Liver (tissue), 3 donors: ENCODE measurements at regions not wholly inside any gene's neighbourhood (a gene's known extent, or its start where the extent isn't known, plus 50 kb on each side); places are given as distances from the start of the nearest gene placed in this dataset.

ENCODE experiments used
- FOXA1 ChIP-seq: IDR thresholded peaks from 2 replicates; pipeline ENCODE4 v1.6.1; 2016; ENCODE audit warnings: antibody characterized with exemption
- GABPA ChIP-seq, 2 donors: IDR thresholded peaks in 1 of 2; conservative IDR thresholded peaks in 1 of 2; 2 replicates each; pipeline ENCODE4 v1.6.1; 2016; ENCODE audit warnings: antibody characterized with exemption in 2 of 2, mild to moderate bottlenecking in 1 of 2, moderate library complexity in 1 of 2
- JUND ChIP-seq, 2 donors: IDR thresholded peaks; 2 replicates each; pipeline ENCODE4 v1.6.1; 2016; ENCODE audit warnings: antibody characterized with exemption in 2 of 2
- MAX ChIP-seq: IDR thresholded peaks from 2 replicates; pipeline ENCODE4 v1.6.1; 2016; ENCODE audit warnings: antibody characterized with exemption
- REST ChIP-seq: IDR thresholded peaks from 2 replicates; pipeline ENCODE4 v1.6.1; 2016; ENCODE audit warnings: antibody characterized with exemption, mild to moderate bottlenecking
- TF ChIP-seq, protein P1 (sequence below): fragments of 150-350 bp; IDR thresholded peaks from 2 replicates; pipeline ENCODE4 v1.5.1; 2017; ENCODE audit warnings: improper control_type of control experiment, low read depth, low read length; ENCODE audit not compliant: missing input control
- TF ChIP-seq, protein P2 (sequence below): IDR thresholded peaks from 2 replicates; pipeline ENCODE4 v1.6.1; 2016; ENCODE audit warnings: antibody characterized with exemption
- donor health status: healthy.
- donor health status: healthy.

GRCh38 chr6:119511024-119511423 lies 161.5 kb upstream of the MAN1A1 start:
- TF ChIP-seq FOXA1 (no peak), GABPA (IDR thresholded peaks at IDR 0.05 in 1 of 2, conservative IDR thresholded peaks at IDR 0.05 in 1 of 2) (no peak), JUND (IDR thresholded peaks at IDR 0.05) (no peak), MAX (no peak), REST (no peak)
- TF ChIP-seq, protein P1, sequence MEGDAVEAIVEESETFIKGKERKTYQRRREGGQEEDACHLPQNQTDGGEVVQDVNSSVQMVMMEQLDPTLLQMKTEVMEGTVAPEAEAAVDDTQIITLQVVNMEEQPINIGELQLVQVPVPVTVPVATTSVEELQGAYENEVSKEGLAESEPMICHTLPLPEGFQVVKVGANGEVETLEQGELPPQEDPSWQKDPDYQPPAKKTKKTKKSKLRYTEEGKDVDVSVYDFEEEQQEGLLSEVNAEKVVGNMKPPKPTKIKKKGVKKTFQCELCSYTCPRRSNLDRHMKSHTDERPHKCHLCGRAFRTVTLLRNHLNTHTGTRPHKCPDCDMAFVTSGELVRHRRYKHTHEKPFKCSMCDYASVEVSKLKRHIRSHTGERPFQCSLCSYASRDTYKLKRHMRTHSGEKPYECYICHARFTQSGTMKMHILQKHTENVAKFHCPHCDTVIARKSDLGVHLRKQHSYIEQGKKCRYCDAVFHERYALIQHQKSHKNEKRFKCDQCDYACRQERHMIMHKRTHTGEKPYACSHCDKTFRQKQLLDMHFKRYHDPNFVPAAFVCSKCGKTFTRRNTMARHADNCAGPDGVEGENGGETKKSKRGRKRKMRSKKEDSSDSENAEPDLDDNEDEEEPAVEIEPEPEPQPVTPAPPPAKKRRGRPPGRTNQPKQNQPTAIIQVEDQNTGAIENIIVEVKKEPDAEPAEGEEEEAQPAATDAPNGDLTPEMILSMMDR: no peak
- TF ChIP-seq, protein P2, sequence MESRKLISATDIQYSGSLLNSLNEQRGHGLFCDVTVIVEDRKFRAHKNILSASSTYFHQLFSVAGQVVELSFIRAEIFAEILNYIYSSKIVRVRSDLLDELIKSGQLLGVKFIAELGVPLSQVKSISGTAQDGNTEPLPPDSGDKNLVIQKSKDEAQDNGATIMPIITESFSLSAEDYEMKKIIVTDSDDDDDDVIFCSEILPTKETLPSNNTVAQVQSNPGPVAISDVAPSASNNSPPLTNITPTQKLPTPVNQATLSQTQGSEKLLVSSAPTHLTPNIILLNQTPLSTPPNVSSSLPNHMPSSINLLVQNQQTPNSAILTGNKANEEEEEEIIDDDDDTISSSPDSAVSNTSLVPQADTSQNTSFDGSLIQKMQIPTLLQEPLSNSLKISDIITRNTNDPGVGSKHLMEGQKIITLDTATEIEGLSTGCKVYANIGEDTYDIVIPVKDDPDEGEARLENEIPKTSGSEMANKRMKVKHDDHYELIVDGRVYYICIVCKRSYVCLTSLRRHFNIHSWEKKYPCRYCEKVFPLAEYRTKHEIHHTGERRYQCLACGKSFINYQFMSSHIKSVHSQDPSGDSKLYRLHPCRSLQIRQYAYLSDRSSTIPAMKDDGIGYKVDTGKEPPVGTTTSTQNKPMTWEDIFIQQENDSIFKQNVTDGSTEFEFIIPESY: no peak
